ENCODE measurements at regions not wholly inside any gene's neighbourhood (a gene's known extent, or its start where the extent isn't known, plus 50 kb on each side); places are given as distances from the start of the nearest gene placed in this dataset.
A peak's percentile ranks its signal among the peaks of the same experiment; 100 is the strongest.

DNA sequence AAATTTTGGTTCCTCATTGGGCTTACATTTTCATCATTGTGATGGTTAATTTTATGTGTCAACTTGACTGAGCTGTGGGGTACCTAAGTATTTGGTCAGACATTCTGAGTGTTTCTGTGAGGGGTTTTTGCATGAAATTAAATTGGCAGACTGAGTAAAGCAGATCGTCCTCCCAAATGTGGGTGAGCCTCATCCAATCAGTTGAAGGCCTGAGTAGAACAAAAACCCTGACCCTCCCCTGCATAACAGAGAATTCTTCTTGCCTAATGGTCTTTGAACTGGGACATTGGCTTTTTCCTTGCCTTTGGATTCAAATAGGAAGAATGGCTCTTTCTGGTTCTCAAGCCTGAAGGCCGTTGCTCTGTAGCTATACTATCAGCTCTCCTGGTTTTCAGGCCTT is 59.1 kb upstream of the JUN start:
- H3K4me3 ChIP-seq (ENCODE audit: low read depth, low read length), result no peak overlapping the region
- POLR2A ChIA-PET, result no interaction called here
- TF ChIP-seq, protein P1, sequence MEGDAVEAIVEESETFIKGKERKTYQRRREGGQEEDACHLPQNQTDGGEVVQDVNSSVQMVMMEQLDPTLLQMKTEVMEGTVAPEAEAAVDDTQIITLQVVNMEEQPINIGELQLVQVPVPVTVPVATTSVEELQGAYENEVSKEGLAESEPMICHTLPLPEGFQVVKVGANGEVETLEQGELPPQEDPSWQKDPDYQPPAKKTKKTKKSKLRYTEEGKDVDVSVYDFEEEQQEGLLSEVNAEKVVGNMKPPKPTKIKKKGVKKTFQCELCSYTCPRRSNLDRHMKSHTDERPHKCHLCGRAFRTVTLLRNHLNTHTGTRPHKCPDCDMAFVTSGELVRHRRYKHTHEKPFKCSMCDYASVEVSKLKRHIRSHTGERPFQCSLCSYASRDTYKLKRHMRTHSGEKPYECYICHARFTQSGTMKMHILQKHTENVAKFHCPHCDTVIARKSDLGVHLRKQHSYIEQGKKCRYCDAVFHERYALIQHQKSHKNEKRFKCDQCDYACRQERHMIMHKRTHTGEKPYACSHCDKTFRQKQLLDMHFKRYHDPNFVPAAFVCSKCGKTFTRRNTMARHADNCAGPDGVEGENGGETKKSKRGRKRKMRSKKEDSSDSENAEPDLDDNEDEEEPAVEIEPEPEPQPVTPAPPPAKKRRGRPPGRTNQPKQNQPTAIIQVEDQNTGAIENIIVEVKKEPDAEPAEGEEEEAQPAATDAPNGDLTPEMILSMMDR (IDR thresholded peaks at IDR 0.05; ENCODE audit: insufficient read depth, low read length, missing control alignments), result no peak
- CTCF ChIA-PET, result interaction anchor here (1.4 kb wide), 1 partner anchor 23 kb away, joined by 3 read pairs; no protein-coding TSS in a partner anchor
- DNase-seq (ENCODE audit: low read depth, low spot score), result no peak

DNA sequence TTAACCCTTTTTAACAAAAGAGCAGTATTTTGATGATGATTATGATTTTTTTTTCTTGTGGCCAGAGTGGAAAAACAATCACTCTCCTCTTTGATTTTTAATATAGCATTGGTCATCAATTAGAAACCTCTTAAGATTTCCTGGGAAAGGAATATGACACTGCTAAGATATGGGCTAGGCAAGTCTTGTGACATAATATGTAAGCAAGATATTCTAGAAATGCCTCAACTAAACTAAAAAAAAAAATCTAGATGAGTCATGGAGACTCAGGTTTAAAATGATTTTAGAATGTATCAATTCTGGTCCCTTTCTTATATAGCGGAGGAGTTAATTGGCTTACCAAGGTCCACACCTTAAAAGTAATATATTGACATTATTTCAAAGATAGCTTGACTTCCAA is 60.3 kb upstream of the JUN start:
- CTCF ChIA-PET, result no interaction called here
- H3K4me3 ChIP-seq (ENCODE audit: low read depth, low read length), result no peak overlapping the region
- no peak for DNase-seq (ENCODE audit: low read depth, low spot score)
- POLR2A ChIA-PET, result no interaction called here
- TF ChIP-seq, protein P1 (IDR thresholded peaks at IDR 0.05; ENCODE audit: insufficient read depth, low read length, missing control alignments), result no peak

DNA sequence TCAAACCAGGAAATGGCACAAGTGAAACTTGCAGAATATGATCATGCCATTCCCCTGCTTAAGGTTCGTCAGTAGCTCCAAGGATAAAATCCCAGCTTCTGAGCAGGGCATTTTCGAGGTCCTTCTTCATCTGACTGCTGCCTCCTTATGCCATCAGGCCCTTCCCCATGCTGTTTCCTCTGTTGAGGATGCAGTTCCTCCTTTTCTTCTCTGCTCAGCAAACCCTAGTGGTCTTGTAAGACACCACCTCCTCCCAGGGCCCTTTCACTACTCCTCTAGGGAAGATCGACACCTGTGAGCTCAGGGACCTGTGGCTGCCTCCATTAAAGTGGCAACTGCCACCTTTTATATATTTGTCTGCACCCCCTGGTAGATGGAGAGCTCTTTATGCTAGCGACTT is 62.1 kb upstream of the JUN start:
- H3K4me3 ChIP-seq (ENCODE audit: low read depth, low read length), result no peak overlapping the region
- ChIA-PET POLR2A (no interaction called here), CTCF (interaction anchor here (0.8 to 1.3 kb wide), 2 partner anchors 9 to 12 kb away, joined by 3 read pairs; no protein-coding TSS in a partner anchor)
- TF ChIP-seq, protein P1 (IDR thresholded peaks at IDR 0.05; ENCODE audit: insufficient read depth, low read length, missing control alignments), result no peak
- no peak for DNase-seq (ENCODE audit: low read depth, low spot score)

DNA sequence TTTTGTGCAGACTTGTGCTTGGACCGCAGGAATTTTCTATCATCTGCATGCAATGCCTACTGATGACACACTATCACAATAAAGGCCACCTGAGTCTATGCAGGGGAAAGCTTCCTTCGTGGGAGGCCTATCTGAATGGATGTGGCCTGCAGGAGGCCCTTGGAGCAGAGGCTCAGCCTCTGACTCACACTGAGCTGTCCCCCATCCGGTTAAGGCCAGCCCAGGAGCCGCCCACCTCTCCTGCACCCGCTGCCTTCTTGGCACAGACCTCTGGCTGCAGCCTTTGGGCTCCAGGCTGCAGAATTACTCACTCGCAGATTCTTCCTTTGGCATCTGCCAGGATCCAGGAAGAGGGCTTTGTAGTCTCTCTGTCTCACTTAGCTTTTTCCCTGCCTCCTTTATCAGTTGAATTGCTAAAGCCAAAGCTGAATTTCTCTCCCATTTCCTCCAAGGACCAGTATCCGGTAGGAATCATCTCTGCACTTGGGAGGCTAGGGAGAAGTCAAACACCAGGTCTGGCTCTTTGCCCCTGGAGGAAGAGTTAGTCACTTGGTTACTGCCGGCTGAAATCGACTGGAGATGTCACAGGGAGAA is 65.1 kb upstream of the JUN start:
- DNase-seq (ENCODE audit: low read depth, low spot score), result peak; percentile 92
- TF ChIP-seq, protein P1 (IDR thresholded peaks at IDR 0.05; ENCODE audit: insufficient read depth, low read length, missing control alignments), result peak; percentile 36
- no peak overlapping the region; the same call in 1 of the 2 replicates for H3K4me3 ChIP-seq (ENCODE audit: low read depth, low read length)
- CTCF ChIA-PET, result interaction anchor here (1.3 to 1.6 kb wide), 2 partner anchors 9 to 61 kb away, joined by 3 to 5 read pairs; no protein-coding TSS in a partner anchor
- POLR2A ChIA-PET, result interaction anchor here (0.6 to 2.3 kb wide), 20 partner anchors 10 to 855 kb away, joined by 3 to 13 read pairs (median 4); partner anchors contain the start of gene JUN

DNA sequence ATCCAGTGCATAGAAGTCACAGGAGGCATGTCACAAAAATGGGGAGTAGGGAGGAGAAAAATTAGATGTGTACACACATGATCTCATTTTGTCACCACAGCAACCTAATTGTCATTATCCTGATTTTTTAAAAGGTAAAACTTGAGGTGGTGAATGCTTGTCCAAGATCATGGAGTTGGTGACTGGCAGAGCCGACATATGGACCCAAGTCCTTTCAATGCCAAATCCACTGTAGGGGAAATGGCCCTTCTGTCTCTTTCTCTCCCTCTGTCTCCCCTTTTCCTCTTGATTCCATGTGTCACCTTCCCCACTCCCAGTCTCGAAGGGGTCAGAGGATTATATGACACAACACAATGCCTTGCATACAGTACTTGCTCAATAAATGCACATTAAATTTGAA is 65.7 kb upstream of the JUN start:
- TF ChIP-seq, protein P1 (IDR thresholded peaks at IDR 0.05; ENCODE audit: insufficient read depth, low read length, missing control alignments), result no peak
- ChIA-PET POLR2A (interaction anchor here (0.8 to 1.6 kb wide), 12 partner anchors 9 to 518 kb away, joined by 3 to 13 read pairs (median 4); partner anchors contain the start of gene JUN), CTCF (interaction anchor here (1.6 kb wide), 1 partner anchor 61 kb away, joined by 3 read pairs; no protein-coding TSS in a partner anchor)
- no peak for DNase-seq (ENCODE audit: low read depth, low spot score)
- no peak overlapping the region for H3K4me3 ChIP-seq (ENCODE audit: low read depth, low read length)

DNA sequence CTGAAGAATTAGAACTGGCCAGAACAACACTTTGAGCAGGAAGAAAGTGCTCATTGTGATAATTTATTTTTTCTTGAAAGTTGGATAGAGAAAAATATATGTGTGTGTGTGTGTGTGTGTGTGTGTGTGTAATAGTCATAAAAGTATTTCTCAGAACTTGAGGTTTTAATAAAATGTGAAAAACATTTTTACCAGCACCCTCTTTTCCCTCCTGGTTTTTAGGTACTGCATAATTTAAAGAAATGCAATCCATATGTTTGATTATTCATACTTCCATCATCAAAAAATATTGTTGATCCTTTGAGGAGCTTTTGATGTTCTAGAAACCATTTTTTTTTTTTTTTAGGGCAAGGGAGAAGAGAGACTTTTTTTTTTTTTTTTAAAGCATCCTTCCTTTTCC is 66.8 kb upstream of the JUN start:
- no peak for DNase-seq (ENCODE audit: low read depth, low spot score)
- ChIA-PET POLR2A (interaction anchor here (0.7 kb wide), 1 partner anchor 8 kb away, joined by 3 read pairs; no protein-coding TSS in a partner anchor), CTCF (interaction anchor here (0.9 kb wide), 1 partner anchor 110 kb away, joined by 3 read pairs; no protein-coding TSS in a partner anchor)
- no peak overlapping the region for H3K4me3 ChIP-seq (ENCODE audit: low read depth, low read length)
- TF ChIP-seq, protein P1 (IDR thresholded peaks at IDR 0.05; ENCODE audit: insufficient read depth, low read length, missing control alignments), result no peak
